CD1c-positive myeloid dendritic cell (primary cell): ENCODE measurements at regions not wholly inside any gene's neighbourhood (a gene's known extent, or its start where the extent isn't known, plus 50 kb on each side); places are given as distances from the start of the nearest gene placed in this dataset.

ENCODE experiments used
- DNase-seq: peaks from one replicate; pipeline ENCODE4 v3.0.0-alpha.2; 2016; ENCODE audit errors: extremely low spot score

DNA sequence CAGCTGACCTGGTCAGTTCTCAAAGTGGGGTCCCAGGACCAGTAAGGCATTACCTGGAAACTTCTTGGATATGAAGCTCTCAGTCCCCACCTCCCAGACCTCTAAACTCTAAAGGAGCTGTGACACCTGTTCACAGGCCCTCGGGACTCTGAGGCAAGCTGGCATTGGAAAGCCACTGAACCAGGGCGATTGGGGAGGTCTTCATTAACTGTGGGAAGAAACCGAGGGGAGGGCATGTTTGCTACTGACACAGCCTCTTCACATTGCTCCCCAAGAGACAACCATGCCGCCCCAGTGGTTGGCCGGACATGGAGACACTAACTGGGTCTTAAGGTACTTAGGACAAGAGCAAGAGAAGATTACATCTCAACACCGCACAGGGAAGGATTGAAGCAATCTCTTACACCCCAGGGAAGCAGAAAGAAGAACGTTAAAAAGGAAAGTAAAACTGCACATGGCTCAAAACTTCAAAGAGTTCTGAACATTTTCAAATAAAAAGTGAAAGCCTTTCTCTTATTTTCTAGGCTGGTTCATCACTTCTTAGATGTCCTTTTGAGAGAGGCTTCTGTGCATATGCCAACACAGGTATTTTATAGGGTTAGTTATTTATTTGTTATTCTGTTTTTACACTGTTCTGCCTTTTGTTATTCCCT lies 210.0 kb upstream of the CST7 start:
- no peak for DNase-seq

DNA sequence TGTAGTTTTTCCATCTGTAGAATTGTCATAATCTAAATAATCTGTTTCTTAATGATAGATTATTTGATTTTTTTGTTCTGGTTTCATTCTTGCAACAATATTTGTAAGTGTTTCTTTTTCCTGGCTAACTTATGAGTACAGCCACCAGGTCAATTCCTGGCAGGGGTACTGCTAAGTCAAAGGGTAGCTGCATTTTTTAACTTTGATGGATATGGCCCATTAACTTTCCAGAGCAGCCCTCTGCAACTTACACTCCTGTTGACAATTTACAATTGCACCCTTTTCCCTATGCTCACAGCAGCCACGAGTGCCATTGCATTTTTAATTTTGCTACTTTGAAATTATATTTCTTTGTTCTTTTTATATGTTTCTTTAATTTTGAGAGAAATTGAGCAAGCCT lies 209.3 kb upstream of the CST7 start:
- no peak for DNase-seq

DNA sequence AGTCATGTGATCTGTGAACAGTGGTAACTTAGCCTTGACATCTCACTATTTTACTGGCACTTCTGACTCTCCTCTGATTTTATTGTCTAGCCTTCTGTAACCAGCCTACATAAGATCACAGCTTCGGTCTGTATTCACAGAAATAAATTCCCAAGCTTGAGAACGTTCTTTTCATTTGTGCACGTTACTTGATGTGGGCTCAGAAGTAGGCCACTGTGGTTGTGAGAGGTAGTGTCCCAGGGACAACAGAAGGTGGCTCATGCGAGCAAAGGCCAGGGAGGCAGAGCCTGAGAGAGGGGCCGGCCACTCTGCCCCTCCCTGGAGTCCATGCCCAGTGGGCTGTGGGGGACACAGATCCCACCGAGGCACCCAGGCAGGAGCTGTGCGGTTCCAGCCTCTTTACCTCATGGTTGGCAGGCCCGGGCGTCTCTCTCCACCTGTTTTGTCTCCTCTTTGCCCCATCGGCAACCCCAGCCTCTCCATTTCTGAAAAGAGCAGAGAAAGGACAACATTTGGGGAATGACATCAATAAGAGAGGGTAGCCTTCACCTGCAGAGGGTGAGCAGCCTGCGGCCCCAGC lies 207.5 kb upstream of the CST7 start:
- no peak for DNase-seq

DNA sequence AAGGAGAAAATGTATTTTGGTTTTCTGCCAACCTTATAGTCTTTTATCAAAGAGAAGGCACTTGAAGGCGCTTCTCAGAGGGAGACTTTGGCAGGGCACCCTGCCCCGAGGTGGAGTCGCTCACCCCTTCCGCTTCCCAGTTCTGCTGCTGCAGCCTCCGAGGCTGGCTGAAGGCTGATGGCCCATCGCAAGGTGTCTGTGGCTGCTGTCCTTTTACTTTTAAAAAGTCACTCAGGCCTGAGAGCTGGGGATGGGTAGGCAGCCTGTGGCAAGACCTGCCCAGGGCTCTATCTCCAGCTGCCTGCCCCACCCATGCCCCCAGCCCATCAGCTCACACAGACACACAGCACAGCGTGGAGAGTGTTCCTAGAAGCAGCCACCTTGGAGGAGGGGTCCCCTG lies 206.6 kb upstream of the CST7 start:
- DNase-seq: no peak

DNA sequence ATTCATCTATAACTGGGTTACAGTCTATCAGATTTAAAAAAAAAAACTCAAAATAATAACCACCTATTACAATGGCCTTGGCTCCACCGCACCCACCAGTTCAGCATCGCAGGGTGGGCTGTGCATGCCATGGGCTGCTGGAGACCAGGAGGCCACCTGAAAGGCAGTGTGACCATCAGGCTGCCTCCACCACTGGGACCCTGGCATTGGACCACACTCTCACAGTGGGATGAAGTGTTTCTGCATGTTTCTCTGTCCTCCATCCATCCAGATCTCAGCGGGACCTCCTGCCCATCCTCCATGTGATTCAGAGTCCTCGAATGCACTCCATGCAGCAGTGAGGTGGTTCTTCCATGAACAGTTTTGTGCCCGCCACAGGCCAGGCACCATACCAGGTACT lies 206.1 kb upstream of the CST7 start:
- no peak for DNase-seq

DNA sequence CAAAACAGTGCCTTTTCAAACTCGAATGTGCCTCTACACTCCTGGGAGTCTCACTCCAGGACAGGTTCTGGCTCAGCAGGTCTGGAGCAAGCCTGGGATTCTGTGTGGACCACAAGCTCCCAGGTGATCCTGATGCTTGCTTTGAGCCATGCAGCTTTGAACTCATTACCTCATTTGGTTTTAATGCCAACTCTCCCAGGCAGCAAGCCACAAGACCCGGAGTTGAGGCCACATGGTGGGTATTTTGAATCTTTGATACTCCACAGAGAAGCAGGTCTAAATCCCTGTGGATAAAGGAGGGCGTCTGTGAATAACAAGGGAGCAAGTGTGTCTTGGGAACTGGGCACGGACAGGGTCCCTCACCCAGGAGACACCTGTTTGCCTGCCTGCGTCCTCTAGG lies 205.4 kb upstream of the CST7 start:
- DNase-seq: no peak

DNA sequence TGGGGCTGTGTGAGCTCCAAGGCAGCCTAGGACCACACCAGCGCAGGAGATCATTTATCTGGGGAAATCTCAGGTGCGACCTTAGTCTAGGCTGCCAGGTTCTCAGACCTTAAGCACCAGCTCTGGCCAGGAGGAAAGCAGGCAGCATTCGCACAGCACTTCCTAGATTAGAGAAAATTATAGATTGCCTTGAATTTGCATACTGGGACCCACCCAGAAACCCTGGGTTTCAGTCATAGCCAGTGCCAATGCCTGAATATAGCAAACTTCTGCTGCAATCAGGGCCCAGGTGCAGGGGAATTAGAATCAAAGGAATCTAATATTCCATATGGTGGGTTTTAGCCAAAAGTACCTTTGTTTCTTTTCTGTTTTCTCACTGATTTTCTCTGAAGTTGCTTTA lies 204.3 kb upstream of the CST7 start:
- no peak for DNase-seq

DNA sequence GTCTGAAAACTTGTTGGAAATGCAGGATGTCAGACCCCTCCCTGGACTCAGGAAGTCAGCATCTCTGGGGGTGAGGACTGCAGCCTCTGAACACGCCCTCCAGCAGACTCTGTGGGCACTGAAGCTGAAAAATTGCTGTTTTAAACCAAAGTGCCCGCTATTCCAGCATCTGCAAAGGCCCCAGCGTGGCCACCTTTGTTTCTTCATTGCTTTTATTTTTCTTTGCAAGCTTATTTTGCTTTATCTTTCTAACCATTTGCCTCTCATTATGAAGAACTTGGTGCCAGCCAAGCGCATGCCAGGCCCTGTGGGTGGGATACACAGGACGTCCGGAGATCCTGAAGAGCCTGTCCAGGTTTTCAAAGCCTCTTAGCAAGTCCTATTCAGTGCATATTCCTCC lies 203.9 kb upstream of the CST7 start:
- DNase-seq: no peak

DNA sequence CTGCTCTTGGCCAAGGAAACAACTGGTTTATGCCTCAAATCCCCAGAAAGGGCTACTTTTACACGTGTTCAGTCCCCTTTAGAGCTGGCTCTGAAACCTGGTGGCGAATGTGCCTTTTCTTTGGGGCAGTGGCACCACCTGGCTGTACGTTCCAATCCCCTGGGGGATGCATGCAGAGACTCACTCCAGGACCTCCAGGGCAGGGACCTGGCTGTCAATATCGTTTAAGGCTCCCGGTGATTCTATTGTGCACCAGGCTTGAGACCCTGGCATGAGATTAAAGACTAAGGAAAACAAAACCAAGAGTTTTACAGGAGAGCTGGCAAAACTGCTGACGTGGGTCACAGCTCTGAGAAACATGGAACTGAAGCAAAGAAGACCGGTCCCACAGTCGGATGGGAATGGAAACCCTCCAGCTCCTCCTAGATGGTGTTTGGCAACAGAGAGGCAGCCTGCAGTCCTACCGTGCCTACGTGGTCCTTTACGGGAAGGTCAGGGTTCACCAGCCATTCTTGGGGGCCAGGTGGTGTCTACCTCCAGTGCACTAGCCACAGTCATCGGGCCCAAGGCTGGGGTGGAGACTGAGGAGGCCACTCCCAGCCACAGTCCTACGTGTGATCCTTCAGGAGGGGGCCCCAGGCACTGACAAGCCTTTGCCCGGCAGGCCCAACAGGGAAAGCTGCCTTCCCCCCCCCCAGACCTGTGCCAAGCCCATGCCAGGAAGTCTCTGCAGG lies 203.3 kb upstream of the CST7 start:
- no peak for DNase-seq

DNA sequence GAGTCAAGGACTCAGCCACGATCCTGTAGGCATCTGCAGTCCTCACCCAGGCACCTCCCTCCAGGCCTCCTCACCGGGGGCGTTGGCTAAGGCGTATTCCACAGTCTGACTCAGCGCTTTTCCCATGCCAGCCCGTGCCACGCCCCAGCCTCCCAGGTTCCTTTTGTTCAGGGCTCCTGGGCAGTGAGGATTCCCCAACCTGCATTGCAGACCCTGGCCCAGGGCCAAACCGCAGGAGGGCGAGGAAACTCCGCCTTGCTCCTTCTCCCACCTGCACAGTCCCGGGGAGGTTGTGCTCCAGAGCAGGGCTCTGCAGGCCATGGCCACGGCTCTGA lies 202.8 kb upstream of the CST7 start:
- DNase-seq: no peak

DNA sequence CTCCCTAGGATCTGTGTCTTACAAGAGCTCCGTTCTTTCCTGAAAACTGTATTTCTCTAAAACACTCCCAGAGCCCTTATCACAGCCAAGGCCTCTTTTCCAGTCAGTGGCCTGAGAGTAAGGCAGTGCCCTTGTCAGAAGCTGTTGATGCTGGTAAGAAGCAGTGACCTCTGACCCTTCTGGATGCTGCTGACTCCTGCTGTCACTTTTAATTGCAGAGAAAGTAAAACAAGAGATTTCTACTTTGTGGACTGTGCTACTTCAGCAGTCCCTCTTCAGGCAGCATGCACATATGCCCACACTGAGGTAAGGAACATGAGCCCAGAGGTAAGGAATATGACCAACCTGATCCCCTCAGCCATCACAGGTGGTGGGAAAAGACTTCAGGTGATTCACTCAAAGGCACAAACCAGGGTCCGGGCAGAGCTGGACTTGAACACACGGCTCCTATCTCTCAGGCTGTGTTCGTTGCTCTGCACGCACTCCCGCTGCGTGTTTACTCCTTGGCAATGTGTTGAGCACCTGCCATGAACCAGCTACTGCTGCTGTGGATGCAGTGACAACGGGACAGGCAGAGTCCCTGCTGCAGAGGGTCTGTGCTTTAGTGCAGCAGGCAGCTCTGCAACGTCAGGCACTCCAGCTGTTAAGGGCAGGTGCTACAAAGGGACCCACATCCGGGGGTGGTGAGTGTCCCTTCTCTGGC lies 201.9 kb upstream of the CST7 start:
- no peak for DNase-seq

DNA sequence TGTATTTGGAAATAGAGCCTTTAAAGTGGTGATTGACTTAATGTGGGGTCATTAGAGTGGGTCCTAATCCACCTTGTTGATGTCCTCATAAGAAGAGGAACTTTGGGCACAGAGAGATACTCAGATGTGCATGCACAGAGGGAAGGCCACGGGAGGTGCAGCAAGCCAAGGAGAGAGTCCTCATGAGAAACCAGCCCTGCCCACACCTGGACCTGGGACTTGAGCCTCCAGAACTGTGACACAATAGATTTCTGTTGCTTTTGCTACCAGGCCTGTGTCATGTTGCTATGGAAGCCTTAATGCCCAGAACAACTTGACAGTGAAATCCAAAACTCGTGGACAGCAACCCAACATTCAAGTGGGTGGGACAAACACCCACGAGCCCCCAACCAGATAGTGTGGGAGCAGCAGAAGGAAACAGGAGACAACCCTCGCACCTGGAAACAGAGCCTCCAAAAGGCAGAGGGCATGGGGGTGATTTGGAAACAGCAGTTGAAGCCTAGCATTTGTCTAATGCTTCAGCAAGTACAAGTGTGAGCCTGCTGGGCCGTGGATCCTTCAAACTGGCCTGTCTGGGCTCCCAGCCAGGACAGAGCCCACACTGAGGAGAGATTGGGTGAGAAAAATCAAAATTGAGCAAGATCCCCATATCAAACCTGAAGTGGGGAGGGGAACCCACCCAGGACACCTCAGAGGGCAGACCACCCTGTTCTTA lies 201.0 kb upstream of the CST7 start:
- no peak for DNase-seq

DNA sequence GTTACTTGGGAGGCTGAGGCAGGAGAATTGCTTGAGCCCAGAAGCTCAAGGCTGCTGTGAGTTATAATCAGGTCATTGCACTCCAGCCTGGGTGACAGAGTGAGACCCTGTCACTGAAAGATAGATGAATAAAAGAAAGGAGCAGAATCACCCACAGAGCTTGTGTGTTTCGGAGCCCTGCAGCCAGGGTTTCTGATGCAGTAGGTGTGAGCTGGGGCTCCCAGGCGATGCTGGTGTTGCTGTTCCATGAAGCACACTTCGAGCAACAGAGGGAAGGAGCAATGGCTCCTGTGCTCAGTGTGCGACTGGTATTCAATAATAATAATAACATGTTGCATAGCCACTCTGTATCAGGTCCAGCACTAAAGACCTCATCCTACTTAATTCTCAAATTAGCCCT lies 197.5 kb upstream of the CST7 start:
- DNase-seq: no peak

DNA sequence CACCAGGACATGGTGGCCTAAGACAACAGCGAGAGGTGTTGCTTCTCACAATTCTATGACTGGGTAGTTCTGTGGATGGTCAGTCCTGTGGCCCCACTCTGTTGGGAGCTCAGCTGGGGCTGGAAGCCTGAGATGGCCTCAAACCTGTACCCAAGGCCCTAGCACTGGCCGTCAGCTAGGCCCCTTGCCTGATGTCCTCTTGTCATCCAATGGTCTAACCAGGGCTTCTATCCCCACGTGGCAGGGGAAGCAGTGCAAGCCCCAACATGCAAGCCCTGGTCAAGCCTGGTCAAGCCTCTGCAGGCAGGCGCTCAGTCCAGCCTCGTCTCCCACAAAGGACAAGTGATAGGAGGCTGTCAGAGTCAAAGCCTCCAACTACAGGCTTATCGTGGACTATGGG lies 196.5 kb upstream of the CST7 start:
- no peak for DNase-seq

DNA sequence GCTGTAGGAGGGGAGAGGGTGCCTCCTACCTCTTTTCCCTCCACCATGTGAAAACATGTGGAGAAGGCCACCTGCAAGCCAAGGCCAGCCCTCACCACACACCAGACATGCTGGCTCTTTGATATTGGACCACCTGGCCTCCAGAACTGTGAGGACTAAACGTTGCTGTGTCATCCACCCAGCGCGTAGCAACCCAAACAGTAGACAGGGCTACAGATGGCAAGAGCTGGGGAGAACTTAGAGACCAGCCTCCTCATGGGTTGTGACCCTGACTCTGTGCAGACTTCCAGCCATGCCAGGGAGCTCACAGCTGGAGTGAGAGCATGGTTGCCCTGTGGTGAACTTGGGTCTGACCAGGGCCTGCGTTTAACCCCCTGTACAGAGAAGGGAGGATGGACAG lies 195.9 kb upstream of the CST7 start:
- DNase-seq: no peak

DNA sequence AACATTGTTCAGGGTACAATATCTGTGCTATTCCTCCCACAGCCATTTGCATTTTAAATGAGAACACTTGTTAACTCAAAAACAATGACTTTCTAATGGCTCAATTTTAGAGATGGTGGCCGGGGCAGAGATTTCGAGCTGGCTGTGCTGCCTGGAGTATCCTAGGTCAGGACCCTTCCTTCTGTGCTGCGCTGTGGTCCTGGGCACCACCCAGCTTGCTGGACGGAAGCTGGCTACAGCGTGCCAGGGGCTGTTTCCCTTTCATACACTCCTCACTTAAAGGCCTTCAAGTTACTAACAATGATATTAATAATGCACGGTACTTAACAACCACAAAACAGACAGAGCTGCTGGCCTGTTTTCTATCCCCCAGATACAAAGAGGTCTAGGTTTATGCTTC lies 194.4 kb upstream of the CST7 start:
- no peak for DNase-seq

DNA sequence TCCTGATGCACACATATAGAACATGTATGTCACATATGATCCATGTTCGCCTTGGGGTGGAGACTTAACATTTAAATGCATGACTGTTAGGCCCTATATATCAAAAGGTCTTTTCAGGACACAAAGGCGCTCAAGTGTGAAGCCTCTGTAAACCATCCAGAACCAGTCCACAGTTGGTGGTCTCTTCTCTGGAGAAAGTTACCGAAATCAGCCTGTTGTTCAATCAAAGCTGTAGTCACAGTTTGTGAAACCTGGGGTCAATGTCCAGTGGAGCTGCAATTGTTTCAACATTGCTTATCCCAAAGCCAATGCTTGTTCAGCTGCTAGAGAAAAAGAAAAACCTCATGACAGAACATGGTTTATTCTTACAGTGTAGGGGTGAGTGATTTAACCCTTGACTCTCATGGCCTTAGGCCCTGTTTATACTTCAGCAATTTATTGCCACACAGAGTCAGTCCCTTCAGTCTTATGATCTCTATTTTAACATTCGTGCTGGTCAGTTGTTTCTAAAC lies 193.6 kb upstream of the CST7 start:
- no peak for DNase-seq

DNA sequence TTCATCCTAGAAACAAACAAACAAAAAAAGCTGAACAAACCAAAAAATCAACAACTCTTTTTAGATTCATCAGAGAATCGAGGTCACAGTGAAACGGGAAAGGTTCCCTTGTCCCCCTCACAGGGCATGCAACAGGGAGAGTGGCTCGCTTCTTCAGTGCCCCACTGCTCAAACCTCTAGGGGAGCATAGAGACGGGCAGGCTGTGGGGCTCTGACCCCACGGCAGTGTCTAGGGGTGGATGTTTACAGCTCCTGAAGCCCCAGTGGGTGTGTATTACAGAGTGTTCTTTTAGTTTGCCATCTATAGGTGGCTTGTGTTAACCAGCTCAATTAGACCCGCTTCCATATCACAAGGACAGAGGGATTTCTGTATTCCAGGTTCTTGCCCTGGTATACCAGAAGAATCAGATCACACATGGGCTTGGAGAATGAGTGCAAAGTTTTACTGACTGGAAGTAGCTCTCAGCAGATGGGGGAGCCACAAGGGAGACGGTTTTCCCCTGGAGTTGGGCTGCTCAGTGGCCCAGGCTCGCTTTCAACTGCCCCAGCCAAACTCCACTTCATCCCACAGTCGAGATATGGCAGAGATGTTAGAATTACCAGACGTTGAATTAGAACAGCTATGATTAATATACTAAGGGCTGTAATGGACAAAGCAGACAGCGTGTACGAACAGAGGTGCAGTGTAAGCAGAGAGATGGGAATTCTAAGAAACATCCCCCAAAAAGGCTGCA lies 192.6 kb upstream of the CST7 start:
- DNase-seq: no peak

DNA sequence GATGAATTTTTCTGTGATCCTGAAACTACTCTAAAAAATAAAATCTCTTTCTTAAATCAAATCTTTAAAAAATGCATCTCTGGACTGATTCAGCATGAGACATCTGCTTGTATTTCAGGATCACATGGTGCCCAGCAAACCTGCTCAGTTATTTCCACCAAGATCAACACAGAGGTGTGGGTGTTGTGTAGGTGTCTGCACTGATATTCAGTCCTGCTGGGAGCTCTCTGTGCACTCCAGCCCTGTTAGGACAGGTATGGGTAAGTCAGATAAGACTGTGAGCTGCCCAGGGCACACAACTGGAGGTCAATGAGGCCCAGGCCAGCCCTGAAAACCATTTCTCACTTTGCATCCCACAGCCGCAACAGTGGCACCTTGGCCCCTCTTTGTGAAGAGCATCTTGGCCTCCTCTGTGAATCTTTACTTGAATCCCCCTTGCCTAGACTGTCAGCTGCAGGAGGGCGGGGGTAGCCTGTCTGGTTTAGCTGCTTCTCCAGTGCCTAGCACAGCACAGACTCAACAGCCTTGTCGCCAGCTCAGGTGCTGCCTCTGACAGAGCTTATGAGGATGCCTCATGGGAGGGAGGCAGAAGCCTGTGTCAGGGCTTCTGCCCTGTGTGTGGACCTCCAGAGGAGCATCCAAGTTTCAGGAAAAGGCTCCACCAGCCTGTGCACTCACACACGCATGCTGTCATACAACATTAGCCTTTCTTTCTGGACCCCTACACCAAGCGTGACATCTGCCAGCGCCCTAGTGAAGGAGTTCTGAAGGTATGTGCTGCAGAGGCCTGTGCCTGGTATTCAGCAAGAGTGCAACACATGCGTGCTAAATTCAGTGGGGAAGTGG lies 187.6 kb upstream of the CST7 start:
- DNase-seq: no peak

DNA sequence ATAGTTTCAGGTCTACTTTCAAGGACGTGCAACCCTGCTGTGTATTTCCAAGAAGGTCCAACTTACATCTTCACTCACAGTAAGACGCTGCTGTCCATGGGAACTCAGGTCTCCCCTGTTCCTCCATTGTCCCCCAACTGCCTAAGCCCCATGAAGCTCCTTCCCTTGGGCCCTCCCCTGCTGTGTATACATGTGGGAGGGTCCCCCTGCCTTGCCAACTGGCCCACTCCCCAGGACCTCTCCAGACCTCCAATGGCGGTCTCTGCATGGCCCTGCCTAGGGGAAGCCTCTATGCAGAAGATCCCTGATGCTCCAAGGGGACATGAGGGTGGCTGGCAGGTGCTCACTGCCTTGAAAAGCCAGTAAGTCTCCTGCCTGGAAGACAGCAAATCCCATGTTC lies 186.7 kb upstream of the CST7 start:
- no peak for DNase-seq
